Ishikawa (cell line): ENCODE measurements at regions not wholly inside any gene's neighbourhood (a gene's known extent, or its start where the extent isn't known, plus 50 kb on each side); places are given as distances from the start of the nearest gene placed in this dataset.

Experiments used
- CEBPB ChIP-seq: IDR thresholded peaks from 2 replicates; pipeline ENCODE4 v1.6.1; 2012
- CREB1 ChIP-seq: IDR thresholded peaks from 2 replicates; pipeline ENCODE4 v1.6.1; 2012; ENCODE audit warnings: low read depth
- EGR1 ChIP-seq: IDR thresholded peaks from 2 replicates; pipeline ENCODE4 v1.6.1; 2012
- EP300 ChIP-seq: IDR thresholded peaks from 2 replicates; pipeline ENCODE4 v1.6.1; 2012; ENCODE audit warnings: borderline replicate concordance
- FOXM1 ChIP-seq: IDR thresholded peaks from 2 replicates; pipeline ENCODE4 v1.6.1; 2012; ENCODE audit warnings: low read depth, borderline replicate concordance
- MAX ChIP-seq: IDR thresholded peaks from 2 replicates; pipeline ENCODE4 v1.6.1; 2012
- NFIC ChIP-seq: IDR thresholded peaks from 2 replicates; pipeline ENCODE4 v1.6.1; 2012
- RAD21 ChIP-seq: IDR thresholded peaks from 2 replicates; pipeline ENCODE4 v1.6.1; 2012; ENCODE audit warnings: low read depth
- REST ChIP-seq: IDR thresholded peaks from 2 replicates; pipeline ENCODE4 v1.6.1; 2012; ENCODE audit warnings: low read depth, mild to moderate bottlenecking
- TAF1 ChIP-seq: IDR thresholded peaks from 2 replicates; pipeline ENCODE4 v1.6.1; 2012; ENCODE audit warnings: low read depth, mild to moderate bottlenecking
- TCF12 ChIP-seq: IDR thresholded peaks from 2 replicates; pipeline ENCODE4 v1.6.1; 2012; ENCODE audit warnings: low read depth
- USF1 ChIP-seq: IDR thresholded peaks from 2 replicates; pipeline ENCODE4 v1.6.1; 2012
- YY1 ChIP-seq: IDR thresholded peaks from 2 replicates; pipeline ENCODE4 v1.6.1; 2012; ENCODE audit warnings: low read depth

- TF ChIP-seq CEBPB, result no peak
- TF ChIP-seq CREB1, result no peak
- TF ChIP-seq TCF12, result no peak
- TF ChIP-seq YY1, result no peak
- TF ChIP-seq TAF1, result no peak
- TF ChIP-seq REST, result no peak
- no peak for TF ChIP-seq EP300
- no peak for TF ChIP-seq RAD21
- no peak for TF ChIP-seq MAX
- TF ChIP-seq FOXM1, result no peak
- TF ChIP-seq EGR1, result no peak
- TF ChIP-seq USF1, result no peak
- TF ChIP-seq NFIC, result no peak
Measured at GRCh38 chr22:48690583-48691317, 1136.9 kb downstream of the BRD1 start.
